ENCODE measurements at regions not wholly inside any gene's neighbourhood (a gene's known extent, or its start where the extent isn't known, plus 50 kb on each side); places are given as distances from the start of the nearest gene placed in this dataset.
A peak's percentile ranks its signal among the peaks of the same experiment; 100 is the strongest.

GRCh38 chr14:106850913-106851825, 1324.8 kb downstream of the TMEM121 start:
- no peak for DNase-seq

DNA sequence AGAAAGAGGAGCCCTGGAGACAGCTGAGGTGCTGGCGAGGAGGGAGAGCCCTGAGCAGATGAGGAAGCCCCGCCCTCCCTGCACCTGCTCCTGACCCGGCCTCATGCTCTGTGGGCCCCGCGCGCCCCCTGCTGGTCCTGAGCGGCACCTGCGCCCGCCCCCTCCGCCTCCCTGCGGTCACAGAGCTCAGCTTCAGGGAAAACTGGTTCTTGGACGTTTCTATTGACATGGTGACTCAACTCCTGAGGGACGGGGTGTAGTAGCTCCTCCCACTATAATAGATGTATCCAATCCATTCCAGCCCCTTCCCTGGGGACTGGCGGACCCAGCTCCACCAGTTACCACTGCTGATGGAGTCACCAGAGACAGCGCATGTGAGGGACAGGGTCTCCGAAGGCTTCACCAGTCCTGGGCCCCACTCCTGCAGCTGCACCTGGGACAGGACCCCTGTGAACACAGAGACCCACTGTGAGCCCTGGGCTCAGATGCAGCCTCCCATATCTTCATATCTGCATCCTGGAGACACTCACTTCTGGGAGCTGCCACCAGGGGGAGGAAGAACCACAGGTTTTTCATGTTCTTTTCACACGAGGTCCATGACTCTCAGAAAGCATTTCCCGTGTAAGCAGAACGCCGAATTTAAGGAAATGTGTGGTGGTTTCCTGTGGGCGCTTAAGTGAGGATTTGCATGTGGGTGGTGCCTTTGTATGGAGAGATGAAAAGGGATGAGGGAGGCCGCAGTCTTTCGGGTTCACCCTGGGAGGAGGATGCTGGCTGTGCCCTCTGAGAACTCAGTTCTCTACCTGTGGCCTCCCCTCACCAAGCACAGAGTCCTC, 1346.4 kb downstream of the TMEM121 start:
- DNase-seq, result peak; percentile 88

- peak; percentile 21 for DNase-seq
Measured at GRCh38 chr14:106874350-106874749, 1348.0 kb downstream of the TMEM121 start.

DNA sequence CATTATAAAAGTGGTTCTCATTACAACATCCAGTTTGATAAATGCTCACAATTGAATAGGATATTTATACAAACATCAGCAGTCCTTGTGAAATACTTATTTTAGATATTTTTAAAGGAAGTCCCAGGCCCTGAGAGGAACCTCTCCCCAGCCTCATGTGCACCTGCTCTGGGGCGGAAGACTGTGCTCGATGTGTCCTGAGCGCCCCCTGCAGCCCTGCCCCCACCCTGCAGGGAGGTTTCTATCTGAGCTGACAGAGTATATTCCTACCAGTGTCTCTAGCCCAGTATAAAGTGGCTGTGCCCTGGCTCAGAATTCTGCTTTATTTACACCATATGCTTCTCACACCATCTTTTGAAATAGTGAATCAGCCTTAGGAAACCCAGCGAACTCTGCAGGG, 1349.1 kb downstream of the TMEM121 start:
- DNase-seq, result peak; percentile 57

DNA sequence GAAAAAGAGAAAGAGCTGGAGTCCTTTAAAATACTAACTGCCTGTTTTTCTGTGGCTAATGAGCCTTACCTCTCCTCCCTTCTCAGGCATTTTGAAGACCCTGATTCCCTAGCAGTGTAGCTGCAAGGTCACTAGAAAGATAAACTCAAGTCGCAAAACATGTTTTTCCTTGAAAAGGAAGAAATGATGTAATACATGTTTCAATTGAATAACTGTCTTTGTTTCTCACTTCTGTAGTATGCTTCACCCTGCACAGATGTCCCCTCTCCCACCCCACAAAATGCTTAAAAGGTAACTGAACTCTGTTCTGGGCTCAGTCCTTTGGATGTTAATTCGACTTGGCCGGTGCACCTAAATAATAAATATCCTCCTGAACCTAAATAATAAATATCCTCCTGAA, 1350.3 kb downstream of the TMEM121 start:
- DNase-seq, result no peak

GRCh38 chr14:106877517-106877916, 1351.1 kb downstream of the TMEM121 start:
- no peak for DNase-seq

- peak; percentile 80 for DNase-seq
Measured at GRCh38 chr14:106879241-106879640, 1352.9 kb downstream of the TMEM121 start.

- peak; percentile 57 for DNase-seq
Measured at GRCh38 chr14:106883218-106883692, 1356.9 kb downstream of the TMEM121 start.

Measured in activated CD4-positive, alpha-beta T cell treated with anti-CD3 and anti-CD28 coated beads, Interleukin-2, Interleukin-6, amounts not matched to agents 100 ng/mL and 50 ng/mL, durations not matched to agents 16 hours and 8 hours (primary cell).